Tongue (tissue), 2 donors: ENCODE measurements at regions not wholly inside any gene's neighbourhood (a gene's known extent, or its start where the extent isn't known, plus 50 kb on each side); places are given as distances from the start of the nearest gene placed in this dataset. TPM values are rescaled to one million over a fixed set of nuclear protein-coding genes. Genes with fewer than 3 reads are reported as not detected.

ENCODE experiments used
- DNase-seq: peaks from one replicate; pipeline ENCODE4 v3.0.0-alpha.2; 2015
- small RNA-seq: library from RNA; depleted of rRNA; stranded (forward); fragments of <200 nt; gene quantifications from one replicate; pipeline ENCODE3, GENCODE V24; 2014; ENCODE audit warnings: low replicate concordance

DNA sequence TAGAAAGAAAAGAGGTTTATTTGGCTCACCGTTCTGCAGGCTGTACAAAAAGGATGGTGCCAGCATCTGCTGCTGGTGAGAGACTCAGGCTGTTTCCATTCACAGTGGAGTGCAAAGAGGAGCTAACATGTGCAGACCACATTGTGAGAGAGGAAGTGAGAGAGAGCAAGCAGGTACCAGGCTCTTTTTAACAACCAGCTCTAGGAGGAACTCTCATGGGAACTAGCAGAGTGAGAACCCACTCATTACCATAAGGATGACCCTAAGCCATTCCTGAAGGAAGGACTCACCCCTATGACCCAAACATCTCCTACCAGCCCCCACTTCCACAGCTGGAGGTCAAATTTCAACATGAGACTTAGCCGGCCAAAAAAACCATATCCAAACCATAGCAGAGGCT, 158.6 kb upstream of the ADGRL3 start:
- no peak for DNase-seq

DNA sequence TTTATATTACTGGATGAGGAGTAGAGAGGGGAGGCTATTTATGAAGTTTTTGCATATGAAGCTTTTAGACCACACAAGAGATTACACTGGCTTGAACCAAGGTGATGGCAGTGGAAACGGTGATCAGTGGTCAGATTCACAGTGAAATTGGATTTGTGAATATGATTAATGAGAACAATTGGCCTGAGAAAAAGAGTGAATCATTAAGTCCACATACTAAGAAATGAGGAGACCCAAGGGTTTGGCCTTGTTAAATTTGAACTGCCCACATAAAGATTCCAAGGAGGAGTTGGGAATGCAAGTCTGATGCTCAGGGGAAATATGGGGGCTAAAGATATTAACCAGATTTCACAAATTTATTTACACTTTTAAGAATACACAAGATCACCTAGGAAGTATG, 155.3 kb upstream of the ADGRL3 start:
- DNase-seq, result no peak

GRCh38 chr4:61049018-61049417, 151.1 kb upstream of the ADGRL3 start:
- DNase-seq, result peak; percentile 18

DNA sequence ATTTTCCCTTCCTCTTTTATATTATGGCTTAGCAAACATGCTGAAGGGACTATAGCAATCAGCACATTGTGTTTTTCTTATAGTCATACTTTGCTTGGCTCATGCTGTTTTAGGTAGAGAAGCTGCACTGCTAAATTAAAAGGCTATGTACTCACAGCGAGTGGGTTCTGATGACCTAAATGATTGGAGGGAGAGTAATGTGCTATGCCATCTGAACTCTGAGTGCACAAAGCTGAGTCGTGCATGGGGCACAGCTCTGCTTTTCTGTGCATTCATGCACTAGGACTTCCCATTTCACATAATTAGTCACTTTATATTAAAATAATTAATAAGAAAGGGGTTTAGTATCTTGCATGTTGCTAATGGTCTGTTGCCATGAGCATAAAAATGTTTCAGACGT, 132.7 kb upstream of the ADGRL3 start:
- DNase-seq, result no peak

DNA sequence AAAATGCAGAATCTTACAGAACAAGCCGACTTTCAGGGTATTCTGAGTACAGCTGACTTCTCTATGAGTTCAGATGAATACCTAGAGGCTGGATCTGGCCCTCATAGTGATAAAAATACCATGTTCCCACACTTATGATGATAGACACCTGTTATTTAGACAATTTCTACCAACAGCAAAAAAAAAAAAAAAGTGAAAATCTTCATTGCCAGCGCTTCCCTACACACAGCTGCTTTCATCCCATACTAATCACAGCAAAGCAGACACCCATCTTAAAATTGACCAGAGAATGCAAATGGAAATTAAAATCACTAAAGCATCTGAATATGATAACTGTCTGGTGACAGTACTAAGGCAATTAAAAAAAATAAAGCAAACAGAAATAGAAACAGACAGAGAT, 132.1 kb upstream of the ADGRL3 start:
- DNase-seq, result no peak

- no peak for DNase-seq
Measured at GRCh38 chr4:61068745-61069144, 131.4 kb upstream of the ADGRL3 start.

DNA sequence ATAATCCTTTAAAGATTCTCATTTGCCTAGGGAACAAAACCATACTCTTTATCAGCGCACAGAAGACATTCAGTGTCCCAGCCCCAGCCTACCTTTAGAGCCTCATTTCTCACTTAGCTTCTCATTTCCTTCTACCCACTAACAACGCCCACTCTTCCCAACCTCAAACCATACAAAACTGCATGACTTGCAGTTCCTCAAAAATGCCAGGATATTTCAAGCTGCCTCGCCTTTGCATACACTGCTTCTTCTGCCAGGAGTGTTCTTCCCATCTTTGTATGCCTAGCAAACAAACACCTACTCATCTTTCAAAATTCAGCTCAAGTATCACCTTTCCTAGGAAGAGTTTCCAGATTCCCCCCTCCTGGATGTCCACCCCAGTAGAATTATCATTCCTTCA, 129.9 kb upstream of the ADGRL3 start:
- no peak for DNase-seq

DNA sequence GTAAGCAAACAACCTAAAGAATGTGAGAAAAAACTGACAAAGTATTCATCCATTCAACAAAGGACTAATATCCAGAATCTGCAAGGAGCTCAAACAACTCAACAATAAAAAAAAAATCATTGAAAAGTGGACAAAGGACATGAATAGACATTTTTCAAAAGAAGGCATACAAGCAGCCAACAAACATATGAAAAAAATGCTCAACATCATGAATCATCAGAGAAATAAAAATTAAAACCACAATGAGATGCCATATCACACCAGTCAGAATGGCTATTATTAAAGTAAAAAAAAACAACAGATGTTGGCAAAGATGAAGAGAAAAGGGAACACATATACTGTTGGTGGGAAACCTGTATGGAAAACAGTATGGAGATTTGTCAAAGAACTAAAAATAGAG, 120.7 kb upstream of the ADGRL3 start:
- DNase-seq, result no peak

DNA sequence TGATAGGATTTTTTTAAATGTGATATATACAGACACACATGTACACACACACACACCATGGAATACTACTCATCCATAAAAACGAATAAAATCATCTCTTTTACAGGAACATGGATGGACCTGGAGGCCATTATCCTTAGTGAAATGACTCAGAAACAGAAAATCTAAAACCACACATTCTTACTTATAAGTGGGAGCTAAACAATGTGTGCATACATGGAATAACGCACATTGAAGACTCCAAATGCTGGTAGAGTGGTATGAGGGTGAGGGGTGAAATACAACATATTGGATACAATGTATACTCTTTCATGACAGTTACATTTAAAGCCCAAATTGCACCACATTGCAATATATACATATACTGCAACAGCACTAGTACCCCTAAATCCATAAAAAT, 120.2 kb upstream of the ADGRL3 start:
- no peak for DNase-seq

- no peak for DNase-seq
Measured at GRCh38 chr4:61085534-61085933, 114.6 kb upstream of the ADGRL3 start.

GRCh38 chr4:61086357-61086756, 113.8 kb upstream of the ADGRL3 start:
- no peak for DNase-seq

- DNase-seq, result no peak
Measured at GRCh38 chr4:61086979-61087378, 113.1 kb upstream of the ADGRL3 start.

GRCh38 chr4:61094854-61095598, 105.1 kb upstream of the ADGRL3 start:
- DNase-seq, result no peak

GRCh38 chr4:61128682-61129081, 71.4 kb upstream of the ADGRL3 start:
- peak; percentile 79 for DNase-seq

- peak; percentile 25 for DNase-seq
Measured at GRCh38 chr4:61129971-61130370, 70.2 kb upstream of the ADGRL3 start.

DNA sequence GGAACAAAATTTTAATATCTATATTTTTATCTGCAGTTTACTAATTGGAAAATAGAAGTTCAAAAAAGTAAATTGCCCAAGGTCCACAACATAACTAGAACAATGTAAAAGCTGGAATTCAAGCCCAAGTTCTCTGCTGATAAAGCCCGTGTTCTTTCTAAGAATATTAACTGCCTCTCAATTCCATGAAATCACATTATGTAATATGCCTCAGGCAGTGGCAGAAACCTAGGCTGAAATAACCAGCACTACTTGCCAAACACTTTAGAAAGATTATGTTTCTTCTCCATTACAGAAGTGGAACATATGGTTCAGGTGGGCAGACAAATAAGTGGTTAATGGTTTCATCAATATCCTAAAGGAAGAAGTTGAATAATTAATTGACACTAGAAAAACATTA, 56.7 kb upstream of the ADGRL3 start:
- DNase-seq, result no peak

GRCh38 chr4:61149278-61149677, 50.8 kb upstream of the ADGRL3 start:
- DNase-seq, result no peak

Small RNAs in the stretch of these regions (small RNA-seq; reads per million reads assigned to genes)
- not detected for gene MIR548AG1
- not detected for gene RF00019
- not detected for gene RNU6-1325P
